GM20000 (cell line): ENCODE measurements at regions not wholly inside any gene's neighbourhood (a gene's known extent, or its start where the extent isn't known, plus 50 kb on each side); places are given as distances from the start of the nearest gene placed in this dataset.

Source experiments
- DNase-seq: peaks from one replicate; pipeline ENCODE4 v3.0.0; 2012; ENCODE audit warnings: low spot score
- TF ChIP-seq, protein P1 (sequence below): IDR thresholded peaks from 2 replicates; pipeline ENCODE4 v1.5.1; 2012; ENCODE audit warnings: mild to moderate bottlenecking, control low read depth; ENCODE audit errors: extremely low read depth, missing control alignments

DNA sequence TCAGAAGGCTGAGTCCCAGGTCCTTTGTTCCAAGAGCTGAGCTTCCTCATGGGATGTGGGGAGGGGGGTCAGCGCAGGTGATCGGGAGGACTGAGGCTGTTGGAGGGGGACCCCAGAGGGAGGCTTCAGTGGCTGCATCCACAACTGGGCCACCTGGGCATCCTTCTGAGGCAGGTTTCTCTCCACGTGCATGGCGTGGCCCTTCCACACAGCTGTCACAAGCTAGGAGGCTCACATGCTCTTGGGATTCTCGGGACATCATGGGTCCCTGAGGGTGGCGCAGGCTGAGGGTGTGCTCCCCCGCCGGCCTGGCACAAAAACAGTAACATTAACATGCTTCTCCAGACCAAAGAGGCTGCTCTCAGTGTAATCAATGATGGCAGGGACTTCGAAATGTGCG lies 229.6 kb upstream of the AJAP1 start:
- TF ChIP-seq, protein P1, sequence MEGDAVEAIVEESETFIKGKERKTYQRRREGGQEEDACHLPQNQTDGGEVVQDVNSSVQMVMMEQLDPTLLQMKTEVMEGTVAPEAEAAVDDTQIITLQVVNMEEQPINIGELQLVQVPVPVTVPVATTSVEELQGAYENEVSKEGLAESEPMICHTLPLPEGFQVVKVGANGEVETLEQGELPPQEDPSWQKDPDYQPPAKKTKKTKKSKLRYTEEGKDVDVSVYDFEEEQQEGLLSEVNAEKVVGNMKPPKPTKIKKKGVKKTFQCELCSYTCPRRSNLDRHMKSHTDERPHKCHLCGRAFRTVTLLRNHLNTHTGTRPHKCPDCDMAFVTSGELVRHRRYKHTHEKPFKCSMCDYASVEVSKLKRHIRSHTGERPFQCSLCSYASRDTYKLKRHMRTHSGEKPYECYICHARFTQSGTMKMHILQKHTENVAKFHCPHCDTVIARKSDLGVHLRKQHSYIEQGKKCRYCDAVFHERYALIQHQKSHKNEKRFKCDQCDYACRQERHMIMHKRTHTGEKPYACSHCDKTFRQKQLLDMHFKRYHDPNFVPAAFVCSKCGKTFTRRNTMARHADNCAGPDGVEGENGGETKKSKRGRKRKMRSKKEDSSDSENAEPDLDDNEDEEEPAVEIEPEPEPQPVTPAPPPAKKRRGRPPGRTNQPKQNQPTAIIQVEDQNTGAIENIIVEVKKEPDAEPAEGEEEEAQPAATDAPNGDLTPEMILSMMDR, result no peak
- DNase-seq, result no peak

DNA sequence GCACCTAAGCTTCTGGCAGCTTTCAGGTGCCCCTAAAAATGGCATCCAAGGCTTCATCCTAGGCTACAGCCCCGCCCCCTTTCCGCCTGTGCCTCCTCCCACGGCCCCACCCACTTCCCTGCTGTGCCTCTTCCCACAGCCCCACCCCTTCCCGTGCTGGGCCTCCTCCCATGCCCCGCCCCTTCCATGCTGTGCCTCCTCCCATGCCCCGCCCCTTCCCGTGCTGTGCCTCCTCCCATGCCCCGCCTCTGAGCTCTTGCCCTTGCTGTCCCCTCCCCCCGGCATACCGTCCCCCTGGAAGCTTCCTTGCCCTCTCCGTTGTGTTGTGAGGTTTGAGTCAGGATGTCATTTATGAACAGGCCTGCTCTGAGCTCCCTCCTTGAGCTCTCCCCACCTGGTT lies 228.5 kb upstream of the AJAP1 start:
- no peak for DNase-seq
- TF ChIP-seq, protein P1, result no peak

DNA sequence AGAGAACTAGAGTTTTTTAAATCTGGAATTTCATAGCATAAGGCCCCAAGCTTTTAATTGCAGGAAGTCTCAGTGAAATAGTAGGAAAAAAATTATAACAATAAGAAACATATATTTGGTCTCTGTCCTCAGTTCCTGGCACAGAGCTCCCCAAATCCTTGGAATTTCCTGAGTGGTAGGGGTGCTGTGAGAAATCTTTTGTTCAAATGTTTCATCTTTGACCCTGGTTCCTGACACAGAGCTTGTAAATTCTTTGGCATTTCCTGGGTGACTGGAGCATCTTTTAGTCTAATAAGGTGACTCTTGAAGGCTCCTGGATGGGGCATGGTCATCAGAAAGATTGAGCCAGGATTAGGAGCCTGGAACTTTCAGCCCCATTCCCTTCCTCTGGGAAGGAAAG lies 225.7 kb upstream of the AJAP1 start:
- no peak for DNase-seq
- TF ChIP-seq, protein P1, result no peak

DNA sequence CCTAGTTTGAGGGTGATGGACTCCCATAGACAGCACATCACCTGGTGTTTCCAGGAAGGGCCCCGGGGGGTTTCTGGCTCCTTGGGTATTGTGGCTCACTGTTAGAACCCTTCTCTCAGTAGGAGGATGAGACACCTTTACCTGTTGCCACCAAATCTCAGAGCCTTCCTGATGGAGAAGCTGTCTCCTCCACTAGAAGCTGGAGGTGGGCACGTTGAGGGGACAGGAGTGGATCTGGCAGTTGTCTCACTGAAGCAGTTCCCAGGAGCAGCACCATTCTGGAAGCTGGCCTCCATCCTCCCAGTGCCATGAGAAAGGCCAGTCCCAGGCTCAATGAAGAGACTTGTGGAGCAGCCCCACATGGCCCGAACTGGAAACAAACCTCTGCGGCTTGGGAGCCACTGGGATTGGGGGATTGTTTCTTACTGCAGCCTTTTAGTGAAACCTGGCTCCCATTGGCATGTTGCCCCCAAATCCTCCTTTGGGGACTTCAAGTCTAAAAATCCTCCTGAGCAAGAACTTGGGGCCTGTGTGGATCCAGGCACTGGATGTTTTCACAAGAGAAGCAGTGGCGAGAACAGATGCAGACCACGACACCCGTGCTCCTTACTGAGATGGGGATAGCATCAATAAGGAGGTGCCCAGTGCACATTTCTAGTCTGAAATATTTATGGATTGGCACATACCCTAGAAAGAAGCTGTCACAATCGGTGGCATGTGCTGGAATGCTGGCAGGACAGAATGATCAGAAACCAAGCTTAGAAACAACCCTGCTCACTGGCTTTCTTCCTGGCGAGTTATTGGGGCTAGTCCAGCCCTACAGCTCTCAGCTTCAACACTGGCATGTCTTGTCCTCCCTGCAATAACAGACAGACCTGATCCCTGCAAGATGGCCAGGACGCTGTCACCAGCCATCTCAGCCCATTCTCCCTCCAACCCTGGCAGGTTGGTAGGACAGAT lies 223.7 kb upstream of the AJAP1 start:
- TF ChIP-seq, protein P1, result no peak

DNA sequence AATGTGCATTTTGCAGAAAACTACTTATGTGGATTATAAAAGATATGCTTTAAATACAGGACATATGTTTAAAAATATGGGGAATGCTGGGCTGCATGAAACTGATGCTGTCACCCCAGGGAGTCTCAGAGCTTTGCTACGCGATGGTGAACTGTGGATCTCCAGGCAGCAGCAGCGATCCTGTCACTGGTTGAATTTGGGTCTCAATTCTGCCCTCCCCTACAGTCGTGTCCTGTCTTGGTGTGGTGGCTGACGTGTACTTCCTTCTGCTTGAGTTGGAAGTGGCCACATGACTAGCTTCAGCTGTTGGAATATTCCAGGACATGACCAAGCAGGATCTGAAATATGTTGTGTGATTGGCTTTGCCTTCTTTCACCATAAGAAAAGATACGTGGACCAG lies 222.9 kb upstream of the AJAP1 start:
- DNase-seq, result no peak
- TF ChIP-seq, protein P1, result no peak

More for the DNA sequence above, 223.7 kb upstream of the AJAP1 start:
- DNase-seq, result no peak

DNA sequence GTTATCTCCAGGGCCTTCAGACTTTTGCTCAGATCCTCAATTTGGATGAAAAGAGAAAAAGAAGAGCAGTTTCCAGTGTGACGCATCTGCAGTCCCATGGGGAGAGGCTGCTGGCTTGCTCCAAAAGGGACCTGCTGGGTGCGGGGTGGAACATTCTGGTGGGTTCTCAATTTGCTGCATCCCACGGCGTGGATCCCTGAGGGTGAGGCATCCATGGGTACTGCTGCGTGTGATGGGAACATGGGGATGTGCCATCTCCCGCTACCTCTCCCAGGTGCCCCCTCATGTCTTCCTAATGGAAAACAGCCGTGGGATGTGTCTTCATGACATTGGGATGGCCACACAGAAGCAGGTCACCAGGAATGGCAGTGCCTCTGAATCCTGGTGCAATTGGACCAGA lies 221.3 kb upstream of the AJAP1 start:
- no peak for DNase-seq

DNA sequence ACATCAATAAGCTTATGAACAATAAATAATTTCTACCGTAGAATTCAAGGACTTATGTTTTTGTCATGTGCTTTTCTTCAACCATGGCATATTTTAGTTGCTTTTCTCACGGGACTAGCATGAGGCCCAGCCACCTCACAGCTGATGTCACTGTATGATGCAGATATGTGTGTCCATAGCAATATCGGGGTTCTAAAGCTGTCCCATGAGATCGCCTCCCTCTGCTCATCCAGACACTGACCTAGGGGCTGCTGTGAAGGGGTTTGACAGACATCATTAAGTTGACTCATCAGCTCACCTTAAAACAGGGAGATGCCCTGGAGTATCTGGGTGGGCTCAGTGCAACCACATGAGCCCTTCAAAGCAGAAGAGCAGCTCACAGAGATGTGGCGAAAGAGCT lies 210.3 kb upstream of the AJAP1 start:
- DNase-seq, result no peak
- TF ChIP-seq, protein P1, result no peak

More for the DNA sequence above, 221.3 kb upstream of the AJAP1 start:
- TF ChIP-seq, protein P1, result no peak
